Hepatocyte (in vitro differentiated cells): ENCODE measurements at regions not wholly inside any gene's neighbourhood (a gene's known extent, or its start where the extent isn't known, plus 50 kb on each side); places are given as distances from the start of the nearest gene placed in this dataset.

Experiments used
- DNase-seq: peaks from one replicate; pipeline ENCODE4 v3.0.0-alpha.2; 2016; ENCODE audit warnings: low spot score
- H2AFZ ChIP-seq: fragments of 200-600 bp; sonication (generic); 2 replicates; pipeline ENCODE4 v1.6.0; 2016; ENCODE audit warnings: antibody characterized with exemption, mild to moderate bottlenecking
- H3K27ac ChIP-seq: fragments of 200-600 bp; sonication (generic); 2 replicates; pipeline ENCODE4 v1.5.1; 2016; ENCODE audit warnings: mild to moderate bottlenecking
- H3K27me3 ChIP-seq: fragments of 200-600 bp; sonication (generic); 2 replicates; pipeline ENCODE4 v1.6.1; 2016
- H3K36me3 ChIP-seq: fragments of 200-600 bp; sonication (generic); replicated peaks from 2 replicates; pipeline ENCODE4 v1.5.1; 2016; ENCODE audit warnings: low read depth; ENCODE audit not compliant: insufficient read depth
- H3K4me1 ChIP-seq: fragments of 200-600 bp; sonication (generic); 2 replicates; pipeline ENCODE4 v1.5.1; 2016; ENCODE audit warnings: mild to moderate bottlenecking, moderate library complexity; ENCODE audit not compliant: insufficient read depth
- H3K4me2 ChIP-seq: fragments of 200-600 bp; sonication (generic); 2 replicates; pipeline ENCODE4 v1.6.0; 2016
- H3K4me3 ChIP-seq: fragments of 200-600 bp; sonication (generic); 2 replicates; pipeline ENCODE4 v1.5.1; 2016; ENCODE audit warnings: mild to moderate bottlenecking
- H3K79me2 ChIP-seq: fragments of 200-600 bp; sonication (generic); 2 replicates; pipeline ENCODE4 v1.6.0; 2017; ENCODE audit warnings: mild to moderate bottlenecking
- H3K9me2 ChIP-seq: fragments of 200-600 bp; sonication (generic); replicated peaks from 2 replicates; pipeline ENCODE4 v1.6.0; 2017; ENCODE audit warnings: mild to moderate bottlenecking; ENCODE audit not compliant: insufficient read depth
- H3K9me3 ChIP-seq: fragments of 200-600 bp; sonication (generic); 2 replicates; pipeline ENCODE4 v1.5.1; 2016; ENCODE audit warnings: low read depth, mild to moderate bottlenecking
- H4K20me1 ChIP-seq: fragments of 200-600 bp; sonication (generic); 2 replicates; pipeline ENCODE4 v1.6.0; 2016; ENCODE audit warnings: mild to moderate bottlenecking; ENCODE audit not compliant: insufficient read depth, poor library complexity, severe bottlenecking
- CTCF ChIP-seq: fragments of 200-600 bp; sonication (generic); IDR thresholded peaks from 2 replicates; pipeline ENCODE4 v1.5.1; 2016; ENCODE audit warnings: antibody characterized with exemption, mild to moderate bottlenecking; ENCODE audit not compliant: poor library complexity
- EZH2 ChIP-seq: fragments of 200-600 bp; sonication (generic); IDR thresholded peaks from 2 replicates; pipeline ENCODE4 v1.6.1; 2016; ENCODE audit warnings: antibody characterized with exemption, mild to moderate bottlenecking, borderline replicate concordance
- EZH2phosphoT487 ChIP-seq: fragments of 200-600 bp; sonication (generic); IDR thresholded peaks from one replicate; pipeline ENCODE4 v1.6.1; 2018; ENCODE audit warnings: antibody characterized with exemption, mild to moderate bottlenecking, low read depth, moderate library complexity; ENCODE audit not compliant: unreplicated experiment, severe bottlenecking
- WGBS: methylation state at CpG from one replicate; pipeline ENCODE4 v1.1.6; 2016; ENCODE audit warnings: low lambda C conversion rate; ENCODE audit errors: missing lambda C conversion rate; 5-methylcytosine and 5-hydroxymethylcytosine counted together

- no peaks in the 10 kb centered on the region for H3K4me1 ChIP-seq
- no peaks in the 10 kb centered on the region for H3K27me3 ChIP-seq
- H3K36me3 ChIP-seq = no peaks in the 10 kb centered on the region
- no peaks in the 10 kb centered on the region for H4K20me1 ChIP-seq
- H3K4me2 ChIP-seq = no peak overlapping the region
- 97% methylated on average over 5 of the region's 5 CpGs for WGBS
- H3K4me3 ChIP-seq = no peak overlapping the region
- H3K79me2 ChIP-seq = no peaks in the 10 kb centered on the region
- no peak for DNase-seq
- TF ChIP-seq CTCF (no peak), EZH2 (no peak), EZH2phosphoT487 (no peak)
- no peaks in the 10 kb centered on the region for H3K9me3 ChIP-seq
- H2AFZ ChIP-seq = no peak overlapping the region
- no peaks in the 10 kb centered on the region for H3K9me2 ChIP-seq
- no peak overlapping the region for H3K27ac ChIP-seq
Observed at GRCh38 chr6:144607998-144608735, 323.0 kb downstream of the UTRN start.

- Histone ChIP-seq H3K4me2 (no peak overlapping the region), H3K27ac (no peak overlapping the region), H3K9me3 (no peaks in the 10 kb centered on the region), H3K36me3 (no peaks in the 10 kb centered on the region), H4K20me1 (no peaks in the 10 kb centered on the region), H3K4me1 (no peaks in the 10 kb centered on the region), H3K79me2 (no peaks in the 10 kb centered on the region), H3K4me3 (no peak overlapping the region), H2AFZ (no peak overlapping the region), H3K27me3 (no peaks in the 10 kb centered on the region), H3K9me2 (no peaks in the 10 kb centered on the region)
- DNase-seq = no peak
- no peak for TF ChIP-seq CTCF
- no peak for TF ChIP-seq EZH2phosphoT487
- 43% methylated on average over 1 of the region's 1 CpG for WGBS
Observed at GRCh38 chr6:144612811-144613210, 327.7 kb downstream of the UTRN start.

GRCh38 chr6:144613859-144614258 is 328.7 kb downstream of the UTRN start:
- H3K27ac ChIP-seq = no peak overlapping the region
- WGBS = 88% methylated on average over 2 of the region's 2 CpGs
- no peaks in the 10 kb centered on the region for H3K27me3 ChIP-seq

More at GRCh38 chr6:144613859-144614258, 328.7 kb downstream of the UTRN start:
- Histone ChIP-seq H3K9me2 (no peaks in the 10 kb centered on the region), H2AFZ (no peak overlapping the region), H3K4me2 (no peak overlapping the region), H3K9me3 (no peaks in the 10 kb centered on the region), H3K4me3 (no peak overlapping the region), H3K36me3 (no peaks in the 10 kb centered on the region), H4K20me1 (no peaks in the 10 kb centered on the region), H3K4me1 (no peaks in the 10 kb centered on the region), H3K79me2 (no peaks in the 10 kb centered on the region)
- TF ChIP-seq EZH2 = no peak
- no peak for TF ChIP-seq EZH2phosphoT487
- TF ChIP-seq CTCF = no peak
- no peak for DNase-seq
